ENCODE measurements at regions not wholly inside any gene's neighbourhood (a gene's known extent, or its start where the extent isn't known, plus 50 kb on each side); places are given as distances from the start of the nearest gene placed in this dataset.

DNA sequence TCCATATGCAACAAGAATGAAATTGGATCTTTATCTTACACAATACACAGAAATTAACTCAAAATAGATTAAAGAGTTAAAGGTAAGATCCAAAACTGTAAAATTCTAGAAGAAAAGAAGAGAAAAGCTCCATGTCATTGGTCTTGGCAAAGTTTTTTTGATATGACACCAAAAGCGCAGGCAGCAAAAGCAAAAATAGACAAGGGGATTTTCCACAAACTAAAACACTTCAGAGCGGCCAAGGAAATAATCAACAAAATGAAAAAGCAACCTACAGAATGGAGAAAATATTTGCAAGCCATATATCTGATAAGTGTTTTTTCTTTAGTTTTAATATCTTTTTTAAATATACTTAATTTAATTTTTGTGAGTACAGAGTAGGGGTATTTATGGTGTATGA, 112.8 kb upstream of the CAB39 start:
- H3K27ac ChIP-seq (ENCODE audit: low read length in 2 of 2), result peak overlapping the region; percentile 99
- intact Hi-C loops (cut with micrococcal nuclease), result loop anchor here (5.0 kb wide), 1 partner anchor 33 kb away; no protein-coding TSS in a partner anchor
- TF ChIP-seq, protein P1, sequence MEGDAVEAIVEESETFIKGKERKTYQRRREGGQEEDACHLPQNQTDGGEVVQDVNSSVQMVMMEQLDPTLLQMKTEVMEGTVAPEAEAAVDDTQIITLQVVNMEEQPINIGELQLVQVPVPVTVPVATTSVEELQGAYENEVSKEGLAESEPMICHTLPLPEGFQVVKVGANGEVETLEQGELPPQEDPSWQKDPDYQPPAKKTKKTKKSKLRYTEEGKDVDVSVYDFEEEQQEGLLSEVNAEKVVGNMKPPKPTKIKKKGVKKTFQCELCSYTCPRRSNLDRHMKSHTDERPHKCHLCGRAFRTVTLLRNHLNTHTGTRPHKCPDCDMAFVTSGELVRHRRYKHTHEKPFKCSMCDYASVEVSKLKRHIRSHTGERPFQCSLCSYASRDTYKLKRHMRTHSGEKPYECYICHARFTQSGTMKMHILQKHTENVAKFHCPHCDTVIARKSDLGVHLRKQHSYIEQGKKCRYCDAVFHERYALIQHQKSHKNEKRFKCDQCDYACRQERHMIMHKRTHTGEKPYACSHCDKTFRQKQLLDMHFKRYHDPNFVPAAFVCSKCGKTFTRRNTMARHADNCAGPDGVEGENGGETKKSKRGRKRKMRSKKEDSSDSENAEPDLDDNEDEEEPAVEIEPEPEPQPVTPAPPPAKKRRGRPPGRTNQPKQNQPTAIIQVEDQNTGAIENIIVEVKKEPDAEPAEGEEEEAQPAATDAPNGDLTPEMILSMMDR (IDR thresholded peaks at IDR 0.05), result no peak
- TF ChIP-seq EZH2 (IDR thresholded peaks at IDR 0.05; ENCODE audit: borderline replicate concordance, insufficient read depth, low read depth, low read length, poor library complexity, severe bottlenecking), result no peak
- H3K79me2 ChIP-seq (ENCODE audit: control insufficient read depth, insufficient read depth, low read length), result peaks cover 36% of the 10 kb centered on the region
- H3K4me1 Mint-ChIP-seq, result peaks cover 82% of the 10 kb centered on the region
- ChIA-PET CTCF (interaction anchor here (0.5 to 0.8 kb wide), 2 partner anchors 103 to 1074 kb away, joined by 3 read pairs; no protein-coding TSS in a partner anchor), POLR2A (no interaction called here)
- H2AFZ ChIP-seq (ENCODE audit: insufficient read depth, low read depth, low read length, poor library complexity, severe bottlenecking), result no peak overlapping the region
- H3K9ac ChIP-seq (ENCODE audit: low read length), result peak overlapping the region; percentile 12
- no peak for ATAC-seq (ENCODE audit: low read depth)
- no peaks in the 10 kb centered on the region for H4K20me1 ChIP-seq (ENCODE audit: control insufficient read depth, insufficient read depth, low read length, poor library complexity, severe bottlenecking)
- peaks cover 0 to 43% (median 6%) of the 10 kb centered on the region in 3 donors for H3K9me3 ChIP-seq (ENCODE audit: control extremely low read depth in 1 of 3, control insufficient read depth in 2 of 3, insufficient read depth in 1 of 3, low read length in 2 of 3)
- peak overlapping the region; percentile 46 for H3K4me3 Mint-ChIP-seq
- peak; percentile 53 for DNase-seq
- peak overlapping the region; percentile 74 for H3K27ac Mint-ChIP-seq
- no peaks in the 10 kb centered on the region for H3K27me3 Mint-ChIP-seq
- WGBS (ENCODE audit: insufficient coverage), result no CpG with 5 or more reads among the region's 2 CpGs
- no peaks in the 10 kb centered on the region for H3K27me3 ChIP-seq (replicated peaks in 1 of 4; ENCODE audit: control extremely low read depth in 1 of 4, control insufficient read depth in 3 of 4, insufficient read depth in 4 of 4, low read length in 3 of 4)
- peaks cover 13% of the 10 kb centered on the region for H3K9me3 Mint-ChIP-seq (ENCODE audit: insufficient read depth)
- peak overlapping the region in 1 of 5 experiments; percentile 26 for H3K4me3 ChIP-seq (ENCODE audit: control extremely low read depth in 1 of 5, extremely low read depth in 1 of 5, insufficient read depth in 1 of 5, low read depth in 2 of 5, low read length in 4 of 5)
- peak overlapping the region; percentile 57 for H3K4me2 ChIP-seq (replicated peaks; ENCODE audit: low read depth, low read length, poor library complexity, severe bottlenecking)
- peaks cover 0 to 2% of the 10 kb centered on the region in 2 experiments for H3K36me3 ChIP-seq (replicated peaks in 1 of 2; ENCODE audit: control extremely low read depth in 1 of 2, control insufficient read depth in 1 of 2, extremely low read depth in 1 of 2, insufficient read depth in 2 of 2, low read length in 1 of 2)
- H3K4me1 ChIP-seq (ENCODE audit: control insufficient read depth in 2 of 2, insufficient read depth in 2 of 2, low read length in 2 of 2), result peaks cover 78 to 82% of the 10 kb centered on the region in 2 donors

DNA sequence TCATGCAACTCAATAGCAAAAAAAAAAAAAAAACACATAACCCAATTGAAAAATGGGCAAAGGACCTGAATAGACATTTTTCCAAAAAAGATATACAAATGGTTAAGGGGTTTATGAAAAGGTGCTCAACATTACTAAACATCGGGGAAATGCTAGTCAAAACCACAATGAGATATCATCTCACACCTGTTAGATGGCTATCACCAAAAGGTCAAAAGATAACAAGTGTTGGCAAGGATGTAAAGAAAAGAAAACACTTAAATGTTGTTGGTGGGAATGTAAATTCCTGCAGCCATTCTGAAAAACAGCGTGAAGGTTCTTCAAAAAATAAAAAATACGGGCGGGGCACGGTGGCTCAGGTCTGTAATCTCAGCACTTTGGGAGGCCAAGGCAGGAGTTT, 112.4 kb upstream of the CAB39 start:
- peaks cover 83% of the 10 kb centered on the region for H3K4me1 Mint-ChIP-seq
- H3K4me3 Mint-ChIP-seq, result peak overlapping the region; percentile 62
- H2AFZ ChIP-seq (ENCODE audit: insufficient read depth, low read depth, low read length, poor library complexity, severe bottlenecking), result peak overlapping the region; percentile 12

More for the DNA sequence above, 112.4 kb upstream of the CAB39 start:
- no peaks in the 10 kb centered on the region for H3K27me3 Mint-ChIP-seq
- no peaks in the 10 kb centered on the region for H4K20me1 ChIP-seq (ENCODE audit: control insufficient read depth, insufficient read depth, low read length, poor library complexity, severe bottlenecking)
- H3K27ac Mint-ChIP-seq, result peak overlapping the region; percentile 86
- H3K4me2 ChIP-seq (replicated peaks; ENCODE audit: low read depth, low read length, poor library complexity, severe bottlenecking), result peak overlapping the region; percentile 57
- H3K4me1 ChIP-seq (ENCODE audit: control insufficient read depth in 2 of 2, insufficient read depth in 2 of 2, low read length in 2 of 2), result peaks cover 73 to 78% of the 10 kb centered on the region in 2 donors
- H3K27me3 ChIP-seq (replicated peaks in 1 of 4; ENCODE audit: control extremely low read depth in 1 of 4, control insufficient read depth in 3 of 4, insufficient read depth in 4 of 4, low read length in 3 of 4), result no peaks in the 10 kb centered on the region
- no peak for DNase-seq
- peaks cover 36% of the 10 kb centered on the region for H3K79me2 ChIP-seq (ENCODE audit: control insufficient read depth, insufficient read depth, low read length)
- peak overlapping the region; percentile 42 for H3K9ac ChIP-seq (ENCODE audit: low read length)
- ATAC-seq (ENCODE audit: low read depth), result no peak
- CTCF ChIA-PET, result interaction anchor here (0.8 kb wide), 1 partner anchor 103 kb away, joined by 3 read pairs; no protein-coding TSS in a partner anchor
- WGBS (ENCODE audit: insufficient coverage), result 49% methylated on average over 4 of the region's 5 CpGs
- peaks cover 0 to 2% of the 10 kb centered on the region in 2 experiments for H3K36me3 ChIP-seq (replicated peaks in 1 of 2; ENCODE audit: control extremely low read depth in 1 of 2, control insufficient read depth in 1 of 2, extremely low read depth in 1 of 2, insufficient read depth in 2 of 2, low read length in 1 of 2)
- peaks cover 0 to 43% (median 6%) of the 10 kb centered on the region in 3 donors for H3K9me3 ChIP-seq (ENCODE audit: control extremely low read depth in 1 of 3, control insufficient read depth in 2 of 3, insufficient read depth in 1 of 3, low read length in 2 of 3)
- H3K9me3 Mint-ChIP-seq (ENCODE audit: insufficient read depth), result peaks cover 17% of the 10 kb centered on the region
- H3K27ac ChIP-seq (ENCODE audit: low read length in 2 of 2), result peak overlapping the region; percentile 99
- TF ChIP-seq EZH2 (IDR thresholded peaks at IDR 0.05; ENCODE audit: borderline replicate concordance, insufficient read depth, low read depth, low read length, poor library complexity, severe bottlenecking), result no peak
- TF ChIP-seq, protein P1 (IDR thresholded peaks at IDR 0.05), result no peak
- intact Hi-C loops (cut with micrococcal nuclease), result loop anchor here (5.0 kb wide), 1 partner anchor 33 kb away; no protein-coding TSS in a partner anchor
- POLR2A ChIA-PET, result no interaction called here
- H3K4me3 ChIP-seq (ENCODE audit: control extremely low read depth in 1 of 5, extremely low read depth in 1 of 5, insufficient read depth in 1 of 5, low read depth in 2 of 5, low read length in 4 of 5), result peak overlapping the region in 2 of 5 experiments; percentile 26 to 40

All from B cell (primary cell).